ENCODE measurements at regions not wholly inside any gene's neighbourhood (a gene's known extent, or its start where the extent isn't known, plus 50 kb on each side); places are given as distances from the start of the nearest gene placed in this dataset.

- no peak for DNase-seq (ENCODE audit: low read depth)
Measured at GRCh38 chr14:84877061-84877460, 652.9 kb upstream of the FLRT2 start.

GRCh38 chr14:84882830-84883229, 647.1 kb upstream of the FLRT2 start:
- DNase-seq (ENCODE audit: low read depth) = no peak

DNA sequence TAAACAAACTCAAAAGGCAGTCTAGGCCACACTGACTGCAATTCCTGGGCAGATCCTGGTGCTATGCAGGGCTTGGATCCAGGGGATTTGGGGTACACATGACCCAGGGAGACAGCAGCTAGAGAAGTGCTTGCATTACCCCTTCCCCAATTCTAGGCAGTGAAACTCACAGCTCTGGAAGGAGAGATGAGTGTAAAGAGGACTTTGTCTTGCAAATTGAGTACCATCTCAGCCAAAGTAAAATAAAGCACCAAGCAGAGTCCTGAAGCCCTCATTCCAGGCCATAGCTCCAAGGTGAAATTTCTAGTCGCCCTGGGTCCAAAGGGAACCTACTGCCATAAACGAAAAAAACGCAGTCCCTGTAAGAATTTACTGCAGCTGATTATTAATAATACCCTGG, 644.9 kb upstream of the FLRT2 start:
- DNase-seq (ENCODE audit: low read depth) = no peak

DNA sequence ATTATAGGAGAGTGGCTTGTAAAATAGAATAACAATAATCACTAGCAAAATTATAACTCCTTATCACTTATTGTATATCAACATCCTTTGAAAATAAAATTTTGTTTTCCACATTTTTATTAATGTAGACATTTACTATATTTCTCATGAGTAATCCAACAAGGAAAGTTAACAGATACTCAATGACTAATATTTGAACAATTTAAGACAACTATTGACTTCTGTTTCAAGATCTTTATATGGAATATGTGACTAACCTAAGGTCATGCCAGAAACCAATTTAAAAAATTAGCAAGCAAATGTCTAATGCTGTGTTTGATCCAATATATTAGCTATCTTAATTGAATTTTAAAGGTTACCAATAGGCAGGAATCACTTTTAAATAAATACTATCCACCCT, 638.5 kb upstream of the FLRT2 start:
- DNase-seq (ENCODE audit: low read depth) = no peak

DNA sequence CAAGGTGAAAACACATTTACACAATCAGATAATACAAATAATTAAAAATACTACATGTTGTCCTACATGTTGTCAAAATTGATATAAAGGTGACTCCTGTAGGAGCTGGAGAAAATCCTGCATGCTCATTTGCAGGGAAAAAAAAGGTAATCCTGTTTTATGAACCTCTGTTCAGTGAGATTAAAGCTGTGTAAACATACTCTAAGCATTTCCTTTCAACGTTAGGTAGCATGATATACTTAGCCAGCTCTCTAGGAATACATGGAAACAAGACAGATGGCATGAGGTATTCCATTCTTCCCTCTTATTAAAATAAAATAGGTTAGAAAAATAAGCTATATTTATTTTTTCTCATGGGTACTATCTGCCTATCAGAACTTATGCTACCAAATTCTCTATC, 635.7 kb upstream of the FLRT2 start:
- no peak for DNase-seq (ENCODE audit: low read depth)

GRCh38 chr14:84922370-84922769, 607.6 kb upstream of the FLRT2 start:
- DNase-seq (ENCODE audit: low read depth) = no peak

- no peak for DNase-seq (ENCODE audit: low read depth)
Measured at GRCh38 chr14:84926656-84927055, 603.3 kb upstream of the FLRT2 start.

- no peak for DNase-seq (ENCODE audit: low read depth)
Measured at GRCh38 chr14:84927096-84927827, 602.7 kb upstream of the FLRT2 start.

- no peak for DNase-seq (ENCODE audit: low read depth)
Measured at GRCh38 chr14:84929086-84929485, 600.9 kb upstream of the FLRT2 start.

DNA sequence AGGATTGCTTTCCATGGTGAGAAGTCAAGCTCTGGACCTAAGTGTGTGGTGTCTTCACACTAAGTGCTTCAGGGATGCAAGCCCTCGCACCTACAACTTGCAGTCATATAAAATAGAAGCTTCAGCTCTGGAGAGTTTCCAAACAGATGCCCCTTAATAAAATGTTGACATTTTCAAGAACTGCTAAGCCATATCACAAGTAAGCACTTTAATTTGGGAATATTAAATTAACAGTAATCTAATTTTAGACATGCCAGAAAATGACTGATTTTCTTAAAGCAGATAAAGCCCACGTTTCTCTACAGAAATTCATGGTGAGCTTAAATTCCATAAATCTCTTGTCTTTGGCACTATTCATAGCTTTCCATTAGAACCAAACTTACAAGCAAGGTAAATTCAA, 600.1 kb upstream of the FLRT2 start:
- no peak for DNase-seq (ENCODE audit: low read depth)

GRCh38 chr14:84937016-84937415, 592.9 kb upstream of the FLRT2 start:
- DNase-seq (ENCODE audit: low read depth) = no peak

DNA sequence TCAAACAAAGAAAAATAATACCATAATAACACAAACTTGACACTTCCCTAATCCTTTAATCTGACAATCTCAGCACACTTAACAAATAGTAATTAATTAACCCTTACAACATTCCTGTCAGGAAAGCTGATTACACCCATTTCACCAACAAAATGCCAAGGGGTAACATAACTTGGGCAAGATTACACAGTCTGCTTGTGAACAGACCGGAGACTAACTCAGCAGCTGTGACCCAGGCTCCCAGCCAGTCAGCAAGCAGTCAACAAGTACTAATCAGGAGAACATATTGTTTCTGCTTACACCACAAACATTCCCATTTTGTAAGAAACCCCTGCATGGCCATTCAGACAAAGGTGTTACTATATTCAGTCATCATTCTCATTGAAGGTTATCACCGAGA, 592.5 kb upstream of the FLRT2 start:
- DNase-seq (ENCODE audit: low read depth) = peak; percentile 1

DNA sequence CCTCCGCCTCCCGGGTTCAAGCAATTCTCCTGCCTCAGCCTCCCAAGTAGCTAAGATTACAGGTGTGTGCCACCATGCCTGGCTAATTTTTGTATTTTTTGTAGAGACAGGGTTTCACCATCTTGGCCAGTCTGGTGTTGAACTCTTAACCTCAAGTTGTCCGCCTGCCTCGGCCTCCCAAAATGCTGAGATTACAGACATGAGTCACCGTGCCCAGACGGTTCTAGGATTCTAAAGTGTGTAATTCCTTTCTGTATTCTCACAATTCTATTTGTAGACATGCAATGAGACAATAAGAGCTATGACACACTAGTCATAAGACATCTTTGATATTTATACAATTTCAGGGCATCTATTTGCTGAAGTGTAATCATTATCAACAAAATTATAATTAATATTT, 585.0 kb upstream of the FLRT2 start:
- DNase-seq (ENCODE audit: low read depth) = peak; percentile 52

DNA sequence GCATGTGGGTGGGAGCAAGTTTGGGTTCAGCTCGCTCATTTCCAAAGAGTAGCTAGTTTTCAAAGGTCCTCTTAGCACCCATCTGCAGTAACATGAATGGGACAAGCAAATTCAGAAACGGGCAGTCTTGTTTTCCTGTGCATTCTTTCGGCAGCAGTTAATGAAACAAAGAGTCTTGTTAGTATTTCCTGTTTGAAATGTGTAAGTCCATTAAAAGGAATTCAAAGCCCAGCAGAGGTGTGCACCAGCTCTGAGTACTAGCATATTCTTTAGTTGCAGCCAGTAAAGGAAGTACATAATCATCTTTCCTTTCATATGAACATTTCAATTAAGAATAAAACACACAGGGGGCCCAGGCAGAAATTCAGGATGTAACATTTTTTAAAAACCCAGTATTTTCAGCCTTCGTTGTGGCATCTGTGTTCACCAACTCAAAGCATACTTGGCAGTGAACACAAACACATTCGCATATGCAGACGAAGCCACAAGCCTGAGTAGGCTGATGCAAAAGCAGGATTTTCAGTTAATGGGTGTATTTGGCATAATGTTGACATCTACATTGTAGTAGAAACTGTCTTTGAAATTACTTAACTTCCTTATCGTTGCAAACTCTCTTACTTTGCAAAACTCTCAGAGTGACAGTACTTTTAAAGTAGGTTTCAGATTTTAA, 570.0 kb upstream of the FLRT2 start:
- DNase-seq (ENCODE audit: low read depth) = no peak

DNA sequence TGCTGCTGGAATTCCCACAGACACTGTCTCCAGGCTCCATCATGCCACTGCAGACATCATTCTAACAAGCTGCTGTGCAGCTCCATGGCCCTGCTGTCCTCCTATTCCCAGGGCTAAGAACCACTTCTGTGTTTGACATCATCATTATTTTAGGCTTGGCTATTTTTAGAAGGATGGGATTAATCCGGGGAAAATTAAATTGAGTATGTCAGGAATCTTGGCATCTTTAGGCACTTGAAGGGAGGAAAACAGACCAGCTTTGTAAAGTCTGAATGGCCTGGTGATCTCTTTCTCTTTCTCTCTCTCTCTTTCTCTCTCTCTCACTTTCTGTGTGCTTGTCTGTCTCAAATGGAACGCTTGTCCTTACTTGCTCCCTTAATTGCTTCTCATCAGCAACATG, 568.3 kb upstream of the FLRT2 start:
- DNase-seq (ENCODE audit: low read depth) = no peak

DNA sequence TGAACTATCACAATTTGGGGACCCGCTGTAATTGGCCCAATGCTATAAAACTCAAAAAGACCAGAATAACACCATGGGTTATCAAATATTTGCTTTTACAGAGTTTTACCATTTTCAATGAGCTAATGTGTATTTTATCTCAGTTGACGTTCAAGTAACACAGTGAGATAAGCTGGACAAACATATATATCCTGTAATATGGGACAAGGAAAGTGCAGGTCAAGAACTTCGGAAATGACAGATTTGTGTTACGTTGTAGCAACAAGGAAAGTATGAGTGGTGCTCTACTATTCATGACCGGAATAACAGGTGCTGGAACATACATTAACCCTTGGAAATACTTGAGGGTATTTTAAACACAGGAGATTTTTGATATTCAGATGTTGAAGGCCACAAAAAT, 566.4 kb upstream of the FLRT2 start:
- no peak for DNase-seq (ENCODE audit: low read depth)

- DNase-seq (ENCODE audit: low read depth) = no peak
Measured at GRCh38 chr14:84965279-84965678, 564.7 kb upstream of the FLRT2 start.

DNA sequence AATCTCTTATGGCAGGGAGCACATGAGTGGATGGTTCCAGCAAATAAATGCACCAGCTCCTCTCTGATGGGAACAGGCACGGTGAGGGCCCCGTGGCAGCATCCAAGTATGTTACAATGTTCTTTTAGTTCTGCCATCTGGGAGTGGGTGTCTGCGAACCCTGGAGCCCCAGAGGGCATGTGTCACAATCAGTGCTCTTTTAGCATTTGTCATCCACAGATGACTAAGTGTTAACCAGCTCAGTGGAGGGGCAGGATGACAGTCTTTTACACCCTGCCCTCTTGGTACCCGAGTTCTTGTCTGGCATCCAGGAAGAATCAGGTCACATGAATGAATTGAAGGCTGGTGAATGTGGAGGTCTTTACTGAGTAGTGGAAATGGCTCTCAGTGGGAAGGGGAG, 560.4 kb upstream of the FLRT2 start:
- no peak for DNase-seq (ENCODE audit: low read depth)

GRCh38 chr14:84975241-84975902, 554.6 kb upstream of the FLRT2 start:
- DNase-seq (ENCODE audit: low read depth) = no peak

DNA sequence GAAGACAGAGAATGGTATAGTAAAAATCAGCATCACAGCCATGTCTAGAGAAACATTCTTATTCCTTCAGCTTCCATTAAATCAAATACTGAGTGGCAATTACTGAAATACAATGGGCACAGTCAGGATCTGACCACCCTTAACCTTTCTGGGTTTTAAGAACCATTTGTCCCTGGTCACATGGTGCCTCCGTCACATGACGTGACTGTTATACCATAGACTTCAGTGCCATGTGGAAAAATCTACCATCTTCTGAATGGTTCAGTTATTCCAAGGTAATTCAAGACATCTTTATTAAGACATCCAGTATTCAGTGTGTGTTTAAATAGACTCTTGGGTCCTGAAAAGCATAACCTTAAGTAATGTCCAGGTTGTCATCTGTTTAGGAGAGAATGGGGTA, 553.1 kb upstream of the FLRT2 start:
- DNase-seq (ENCODE audit: low read depth) = no peak

DNA sequence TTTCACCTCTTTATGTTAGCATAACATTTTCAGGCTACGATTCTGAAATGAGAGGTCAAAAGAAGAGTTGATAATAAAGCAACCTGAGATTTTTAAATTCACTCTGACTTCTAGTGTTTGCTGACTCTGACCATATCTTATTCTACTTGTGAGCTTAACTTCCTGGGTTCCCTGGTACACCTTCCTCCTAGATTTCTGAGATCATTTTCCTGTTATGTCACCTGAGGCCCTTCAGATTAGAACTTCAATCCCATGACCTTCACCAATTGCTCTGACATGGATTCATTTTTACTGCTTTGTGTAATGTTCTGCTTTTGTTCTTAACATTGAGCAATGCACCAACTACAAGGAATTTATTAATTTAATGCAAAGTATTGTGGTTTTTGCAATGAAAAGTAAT, 542.9 kb upstream of the FLRT2 start:
- no peak for DNase-seq (ENCODE audit: low read depth)

- DNase-seq (ENCODE audit: low read depth) = no peak
Measured at GRCh38 chr14:84988357-84988756, 541.6 kb upstream of the FLRT2 start.

DNA sequence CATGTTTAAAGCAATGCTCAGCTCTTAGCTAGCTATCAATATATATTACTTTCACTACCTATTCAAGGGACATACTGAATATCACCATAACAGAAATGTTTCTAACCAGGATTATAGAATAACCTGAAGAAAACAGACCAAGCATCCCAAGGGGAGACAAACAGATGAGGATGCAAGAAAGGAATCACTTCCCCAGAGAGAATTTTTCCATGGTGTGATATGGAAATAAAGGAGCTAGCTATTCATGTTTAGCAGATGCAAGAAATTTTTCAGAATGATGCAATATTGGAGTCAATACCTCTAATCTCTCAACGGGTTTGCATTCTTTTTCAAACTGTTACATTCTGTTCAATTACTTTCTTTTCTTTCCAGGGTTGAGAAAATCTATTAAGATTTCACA, 538.9 kb upstream of the FLRT2 start:
- DNase-seq (ENCODE audit: low read depth) = no peak

GRCh38 chr14:84998216-84998615, 531.7 kb upstream of the FLRT2 start:
- DNase-seq (ENCODE audit: low read depth) = no peak

Data from iris pigment epithelial cell (primary cell).